Effector memory CD4-positive, alpha-beta T cell (primary cell): ENCODE measurements at regions not wholly inside any gene's neighbourhood (a gene's known extent, or its start where the extent isn't known, plus 50 kb on each side); places are given as distances from the start of the nearest gene placed in this dataset.

Experiments
- DNase-seq, 3 donors: peaks; one replicate each; pipeline ENCODE4 v3.0.0-alpha.2; 2020
- H3K27ac ChIP-seq: 2 replicates; pipeline ENCODE4 v1.7.0; 2013; ENCODE audit warnings: mild to moderate bottlenecking, low read length, moderate library complexity; ENCODE audit not compliant: insufficient read depth, poor library complexity, severe bottlenecking
- H3K27me3 ChIP-seq: replicated peaks from 2 replicates; pipeline ENCODE4 v1.7.0; 2013; ENCODE audit warnings: mild to moderate bottlenecking, low read length; ENCODE audit not compliant: insufficient read depth, control insufficient read depth, poor library complexity, severe bottlenecking
- H3K36me3 ChIP-seq: 2 replicates; pipeline ENCODE4 v1.7.0; 2013; ENCODE audit warnings: mild to moderate bottlenecking, low read length, moderate library complexity; ENCODE audit not compliant: control insufficient read depth, insufficient read depth
- H3K4me1 ChIP-seq: 2 replicates; pipeline ENCODE4 v1.7.0; 2013; ENCODE audit warnings: low read length, mild to moderate bottlenecking; ENCODE audit not compliant: control insufficient read depth, insufficient read depth, poor library complexity, severe bottlenecking
- H3K4me3 ChIP-seq: 2 replicates; pipeline ENCODE4 v1.7.0; 2013; ENCODE audit warnings: low read length, low read depth, mild to moderate bottlenecking; ENCODE audit not compliant: insufficient read depth, poor library complexity, severe bottlenecking
- H3K9me3 ChIP-seq: 2 replicates; pipeline ENCODE4 v1.7.0; 2013; ENCODE audit warnings: mild to moderate bottlenecking, low read length, moderate library complexity; ENCODE audit not compliant: control insufficient read depth

DNA sequence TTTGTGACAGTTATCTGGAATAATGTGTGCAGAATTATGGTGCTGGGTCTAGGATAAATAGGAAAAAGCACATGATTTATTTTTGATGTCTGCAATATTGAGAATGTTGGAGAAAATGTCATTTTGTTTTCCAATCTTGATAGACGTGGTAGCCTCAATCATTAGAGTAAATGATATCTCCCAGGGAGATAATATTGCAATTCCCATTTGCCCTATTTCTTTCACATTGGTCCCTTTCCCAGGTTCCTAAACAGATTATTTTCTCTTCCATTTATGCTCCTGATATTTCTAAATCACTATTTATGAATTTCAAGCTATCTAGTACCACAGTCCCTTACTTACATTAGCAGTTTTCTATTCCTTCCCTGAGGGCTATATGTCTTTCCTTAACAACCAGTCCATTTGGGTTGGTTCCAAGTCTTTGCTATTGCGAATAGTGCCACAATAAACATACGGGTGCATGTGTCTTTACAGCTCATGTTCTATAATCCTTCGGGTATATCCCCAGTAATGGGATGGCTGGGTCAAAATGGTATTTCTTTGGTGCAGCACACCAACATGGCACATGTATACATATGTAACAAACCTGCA, 447.3 kb downstream of the PLA2G4A start:
- Histone ChIP-seq H3K36me3 (no peaks in the 10 kb centered on the region), H3K27me3 (no peaks in the 10 kb centered on the region), H3K4me3 (no peak overlapping the region), H3K27ac (no peak overlapping the region), H3K9me3 (no peaks in the 10 kb centered on the region), H3K4me1 (no peaks in the 10 kb centered on the region)
- no peak for DNase-seq

- no peaks in the 10 kb centered on the region for H3K4me1 ChIP-seq
- H3K9me3 ChIP-seq: no peaks in the 10 kb centered on the region
- no peak overlapping the region for H3K4me3 ChIP-seq
- H3K27ac ChIP-seq: no peak overlapping the region
- no peak for DNase-seq
- H3K27me3 ChIP-seq: no peaks in the 10 kb centered on the region
- H3K36me3 ChIP-seq: no peaks in the 10 kb centered on the region
Observed at GRCh38 chr1:187276677-187277076, 447.9 kb downstream of the PLA2G4A start.

DNA sequence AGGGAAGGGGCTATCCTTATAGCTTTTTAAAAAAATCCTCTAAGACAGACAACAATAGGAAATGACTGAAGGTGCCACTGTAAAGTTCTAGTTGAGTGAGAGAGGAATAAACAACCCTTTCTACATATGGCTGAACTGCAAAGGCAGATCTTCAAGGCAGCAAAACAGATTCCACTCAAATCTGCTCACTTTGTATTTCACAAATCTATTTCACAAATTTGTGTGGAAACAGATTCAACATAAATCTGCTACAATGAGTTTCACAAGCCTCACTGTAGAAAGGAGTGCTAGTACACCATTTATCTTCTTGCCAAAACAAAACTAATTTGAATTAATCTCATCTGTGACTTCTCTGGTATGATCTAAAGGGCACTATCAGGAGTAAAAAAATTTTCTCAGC, 451.3 kb downstream of the PLA2G4A start:
- no peaks in the 10 kb centered on the region for H3K9me3 ChIP-seq
- H3K36me3 ChIP-seq: no peaks in the 10 kb centered on the region
- H3K27me3 ChIP-seq: no peaks in the 10 kb centered on the region
- H3K27ac ChIP-seq: no peak overlapping the region
- no peak overlapping the region for H3K4me3 ChIP-seq
- no peak for DNase-seq
- no peaks in the 10 kb centered on the region for H3K4me1 ChIP-seq

- no peak overlapping the region for H3K4me3 ChIP-seq
- H3K4me1 ChIP-seq: no peaks in the 10 kb centered on the region
- no peak for DNase-seq
- H3K36me3 ChIP-seq: no peaks in the 10 kb centered on the region
- no peaks in the 10 kb centered on the region for H3K27me3 ChIP-seq
- H3K9me3 ChIP-seq: no peaks in the 10 kb centered on the region
- H3K27ac ChIP-seq: no peak overlapping the region
Observed at GRCh38 chr1:187281085-187281484, 452.3 kb downstream of the PLA2G4A start.

DNA sequence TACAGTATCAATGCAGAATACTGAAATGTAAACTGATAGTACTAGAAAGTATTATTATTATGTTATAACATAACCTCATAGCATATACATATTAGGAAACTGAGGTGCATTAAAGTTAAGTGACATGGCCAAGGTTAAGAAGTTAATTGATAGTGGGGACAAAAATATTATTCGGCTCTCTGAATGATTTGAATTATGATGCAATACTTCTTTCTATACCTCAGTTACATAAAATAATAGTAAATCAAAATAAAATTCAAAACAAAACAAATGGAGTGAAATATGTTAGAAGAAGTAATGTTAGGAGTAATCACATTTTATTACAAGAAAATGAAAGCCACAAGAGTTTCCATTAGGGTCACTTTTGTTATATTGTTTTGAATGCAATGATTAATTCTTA, 455.2 kb downstream of the PLA2G4A start:
- DNase-seq: no peak
- Histone ChIP-seq H3K27ac (no peak overlapping the region), H3K4me3 (no peak overlapping the region), H3K27me3 (no peaks in the 10 kb centered on the region), H3K9me3 (no peaks in the 10 kb centered on the region), H3K4me1 (no peaks in the 10 kb centered on the region), H3K36me3 (no peaks in the 10 kb centered on the region)

- H3K36me3 ChIP-seq: no peaks in the 10 kb centered on the region
- H3K9me3 ChIP-seq: no peaks in the 10 kb centered on the region
- DNase-seq: no peak
- H3K4me1 ChIP-seq: no peaks in the 10 kb centered on the region
- no peak overlapping the region for H3K27ac ChIP-seq
- no peaks in the 10 kb centered on the region for H3K27me3 ChIP-seq
- no peak overlapping the region for H3K4me3 ChIP-seq
Observed at GRCh38 chr1:187294421-187295201, 465.9 kb downstream of the PLA2G4A start.

- no peak overlapping the region for H3K27ac ChIP-seq
- H3K36me3 ChIP-seq: no peaks in the 10 kb centered on the region
- no peaks in the 10 kb centered on the region for H3K9me3 ChIP-seq
- no peaks in the 10 kb centered on the region for H3K4me1 ChIP-seq
- no peak overlapping the region for H3K4me3 ChIP-seq
- no peaks in the 10 kb centered on the region for H3K27me3 ChIP-seq
- DNase-seq: no peak
Observed at GRCh38 chr1:187300081-187300480, 471.3 kb downstream of the PLA2G4A start.

GRCh38 chr1:187306710-187307415, 478.1 kb downstream of the PLA2G4A start:
- H3K36me3 ChIP-seq: no peaks in the 10 kb centered on the region
- no peak overlapping the region for H3K27ac ChIP-seq
- H3K4me3 ChIP-seq: no peak overlapping the region
- H3K9me3 ChIP-seq: no peaks in the 10 kb centered on the region
- H3K4me1 ChIP-seq: no peaks in the 10 kb centered on the region
- no peak for DNase-seq
- H3K27me3 ChIP-seq: no peaks in the 10 kb centered on the region

DNA sequence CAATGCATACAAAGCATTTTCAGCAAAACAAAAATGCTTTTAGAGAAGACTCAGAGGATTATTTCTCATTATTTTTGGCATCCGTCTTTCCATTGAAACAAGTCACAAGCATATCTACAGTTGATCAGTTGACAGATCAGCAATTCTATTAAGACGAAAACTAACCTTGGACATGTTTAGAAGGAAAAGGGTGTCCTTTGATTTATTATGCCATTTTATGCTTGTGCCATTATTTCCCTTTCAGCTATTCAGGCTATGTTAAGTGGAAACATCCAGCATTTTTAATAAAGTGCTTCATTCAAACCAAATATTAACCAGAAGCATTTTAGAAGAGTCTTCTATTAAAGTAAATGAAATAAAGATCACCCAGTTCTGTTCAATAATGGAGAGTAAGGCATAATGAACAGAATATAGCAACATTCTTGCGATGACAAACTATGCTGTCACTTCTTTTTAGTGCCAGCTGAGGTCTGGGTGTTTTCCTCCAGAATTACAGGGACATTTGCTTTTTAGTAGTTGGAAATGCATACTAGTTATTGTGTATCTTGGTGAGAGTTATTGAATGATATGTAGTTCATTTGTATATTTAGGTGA, 481.4 kb downstream of the PLA2G4A start:
- no peaks in the 10 kb centered on the region for H3K4me1 ChIP-seq
- no peaks in the 10 kb centered on the region for H3K9me3 ChIP-seq
- no peaks in the 10 kb centered on the region for H3K36me3 ChIP-seq
- H3K4me3 ChIP-seq: no peak overlapping the region
- no peak for DNase-seq
- no peaks in the 10 kb centered on the region for H3K27me3 ChIP-seq
- no peak overlapping the region for H3K27ac ChIP-seq

DNA sequence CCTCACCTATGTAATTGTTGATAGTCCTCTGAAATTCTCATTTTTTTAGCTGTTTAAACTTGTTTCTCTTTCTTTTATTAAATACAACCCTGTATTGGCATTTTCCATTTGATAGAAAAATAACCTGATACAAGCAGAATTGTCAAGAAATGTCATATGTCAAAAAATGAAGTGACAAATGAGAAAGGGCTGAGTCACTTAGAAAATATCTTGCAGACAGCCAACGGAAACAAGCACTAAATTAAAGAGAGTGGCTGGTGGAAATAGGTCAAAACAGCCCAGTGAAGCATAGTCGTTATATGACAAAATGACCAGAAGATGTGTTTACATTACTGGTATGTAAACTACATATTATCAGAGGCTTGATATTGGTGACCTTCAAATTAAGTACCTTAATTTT, 484.4 kb downstream of the PLA2G4A start:
- Histone ChIP-seq H3K27me3 (no peaks in the 10 kb centered on the region), H3K4me3 (no peak overlapping the region), H3K4me1 (no peaks in the 10 kb centered on the region), H3K27ac (no peak overlapping the region), H3K9me3 (no peaks in the 10 kb centered on the region), H3K36me3 (no peaks in the 10 kb centered on the region)
- DNase-seq: no peak
